ENCODE measurements at regions not wholly inside any gene's neighbourhood (a gene's known extent, or its start where the extent isn't known, plus 50 kb on each side); places are given as distances from the start of the nearest gene placed in this dataset.
"Not testable (repeated sequence)": the region's sequence is repeated elsewhere in the genome, so short reads cannot be mapped to it uniquely, and the experiment has no call there.

GRCh38 chr12:86383759-86384158 lies 127.6 kb upstream of the MGAT4C start:
- not testable (repeated sequence) for DNase-seq (ENCODE audit: low read depth in 4 of 4, low spot score in 3 of 4)

DNA sequence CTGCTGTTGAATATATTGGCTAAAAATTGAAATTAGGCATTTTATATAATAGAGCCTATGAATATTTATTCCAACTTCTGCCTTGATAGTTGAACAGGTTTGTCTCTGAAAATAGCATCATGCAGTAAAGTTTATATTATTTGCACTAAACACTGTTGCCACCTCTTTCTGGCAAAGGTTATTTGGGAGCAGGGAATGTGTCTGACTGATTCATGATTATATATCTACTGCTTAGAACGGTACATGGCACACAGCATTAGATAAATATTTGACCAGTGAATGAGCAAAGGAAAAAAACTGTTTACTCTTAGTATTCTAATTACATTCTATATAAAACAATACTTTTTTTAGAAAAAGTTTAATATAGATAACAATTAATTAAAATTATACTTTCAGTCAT lies 123.1 kb upstream of the MGAT4C start:
- DNase-seq (ENCODE audit: low read depth in 4 of 4, low spot score in 3 of 4) = no peak

DNA sequence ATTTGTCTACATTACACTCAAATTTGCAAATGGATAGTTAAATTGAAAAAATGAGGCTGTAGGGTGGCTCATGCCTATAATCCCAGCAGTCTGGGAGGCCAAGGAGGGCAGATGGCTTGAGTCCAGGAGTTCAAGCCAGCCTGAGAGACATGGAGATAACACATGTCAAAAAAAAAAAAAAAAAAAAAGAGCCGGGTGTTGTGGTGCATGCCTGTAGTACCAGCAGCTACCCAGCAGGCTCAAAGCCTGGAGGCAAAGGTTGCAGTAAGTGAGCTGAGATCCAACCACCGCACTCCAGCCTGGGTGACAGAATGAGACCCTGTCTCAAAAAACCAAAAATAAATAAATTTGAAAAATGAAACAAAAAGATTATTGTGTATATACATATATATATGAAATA lies 119.9 kb upstream of the MGAT4C start:
- DNase-seq (ENCODE audit: low read depth in 4 of 4, low spot score in 3 of 4) = no peak

- DNase-seq (ENCODE audit: low read depth in 4 of 4, low spot score in 3 of 4) = no peak
Observed at GRCh38 chr12:86373813-86374212, 117.6 kb upstream of the MGAT4C start.

- DNase-seq (ENCODE audit: low read depth in 4 of 4, low spot score in 3 of 4) = no peak
Observed at GRCh38 chr12:86367137-86367536, 110.9 kb upstream of the MGAT4C start.

- DNase-seq (ENCODE audit: low read depth in 4 of 4, low spot score in 3 of 4) = no peak
Observed at GRCh38 chr12:86349196-86349595, 93.0 kb upstream of the MGAT4C start.

DNA sequence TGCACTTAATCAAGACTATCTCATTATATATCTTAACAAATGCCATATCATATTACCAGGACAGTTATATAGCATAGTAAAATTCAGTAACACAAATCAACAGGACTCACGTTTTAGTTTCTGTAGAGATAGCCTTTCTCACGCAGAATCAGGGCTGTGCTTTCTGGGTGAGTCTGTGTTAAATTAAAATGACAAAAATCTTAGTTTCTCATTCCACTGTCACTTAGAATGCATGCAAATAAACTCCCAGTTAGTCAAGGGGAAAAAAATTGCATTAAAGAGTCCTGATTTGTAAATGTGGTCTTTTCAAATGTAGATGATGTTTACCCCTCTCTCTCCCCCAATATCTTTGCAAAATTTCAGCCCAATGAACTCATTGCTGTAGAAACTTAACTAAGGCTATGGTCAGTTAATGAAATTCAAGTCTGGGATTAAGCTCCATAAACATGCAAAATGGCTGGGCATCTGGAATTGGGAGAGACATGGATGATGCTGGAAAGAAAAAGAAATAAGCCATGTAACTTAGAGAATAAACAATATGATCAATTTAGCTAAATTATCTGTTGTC lies 77.8 kb upstream of the MGAT4C start:
- DNase-seq (ENCODE audit: low read depth in 4 of 4, low spot score in 3 of 4) = no peak

DNA sequence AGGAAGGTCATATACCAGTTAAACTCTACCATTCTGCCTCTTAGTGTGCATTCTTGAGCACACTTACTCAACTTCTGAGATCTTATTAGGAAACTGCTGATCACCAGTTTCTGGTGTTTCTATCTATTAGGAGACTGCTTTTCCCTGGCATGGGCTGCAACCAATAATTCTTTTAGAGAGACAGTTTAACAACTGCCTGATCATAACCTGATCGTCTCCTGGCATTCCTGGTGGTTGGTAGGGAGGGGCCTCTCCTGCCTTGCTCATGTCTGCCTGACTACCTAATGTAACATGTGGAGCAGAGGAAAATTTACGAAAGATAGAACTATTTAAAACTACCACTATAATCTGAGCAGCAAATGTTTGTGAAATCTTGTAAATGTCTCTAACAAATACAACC lies 75.3 kb upstream of the MGAT4C start:
- no peak for DNase-seq (ENCODE audit: low read depth in 4 of 4, low spot score in 3 of 4)

DNA sequence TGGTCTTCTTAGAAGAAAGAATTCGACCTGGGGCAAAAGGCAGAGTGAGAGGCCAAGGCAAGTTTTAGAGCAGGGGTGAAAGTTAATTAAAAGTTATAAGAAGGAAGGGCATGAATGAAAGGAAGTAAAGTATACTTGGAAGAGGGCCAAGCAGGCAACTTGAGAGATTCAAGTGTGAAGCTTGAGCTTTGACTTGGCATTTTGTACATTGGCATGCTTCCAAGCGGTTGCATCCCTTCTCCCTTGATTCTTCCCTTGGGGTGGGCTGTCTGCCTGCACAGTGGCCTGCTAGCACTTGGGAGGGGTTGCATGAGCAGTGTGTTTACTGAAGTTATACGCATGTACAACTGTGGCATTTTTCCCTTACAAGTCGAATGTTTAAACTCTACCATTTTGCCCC lies 74.8 kb upstream of the MGAT4C start:
- peak in 1 of 4 donors; percentile 7 for DNase-seq (ENCODE audit: low read depth in 4 of 4, low spot score in 3 of 4)

DNA sequence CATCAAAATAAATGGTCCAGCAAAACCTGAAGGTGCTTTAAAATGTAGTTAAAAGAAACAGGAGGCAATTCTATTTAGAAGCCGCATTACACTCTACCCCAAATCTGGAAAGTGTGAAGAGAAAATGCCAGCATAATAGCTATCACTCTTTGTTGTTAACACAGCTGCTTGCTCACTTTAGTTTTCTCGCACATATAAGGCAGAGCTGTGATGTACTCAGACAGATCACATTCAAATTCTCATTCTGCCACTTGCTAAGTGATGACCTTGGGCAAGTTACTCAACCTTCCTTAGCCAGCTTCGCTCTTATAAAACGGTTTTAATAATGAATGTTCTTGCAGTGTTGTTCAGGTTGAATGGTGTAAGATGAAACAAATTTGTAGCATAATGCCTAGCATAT lies 56.0 kb upstream of the MGAT4C start:
- no peak for DNase-seq (ENCODE audit: low read depth in 4 of 4, low spot score in 3 of 4)

All from left renal pelvis (tissue), 4 donors.